ENCODE measurements at regions not wholly inside any gene's neighbourhood (a gene's known extent, or its start where the extent isn't known, plus 50 kb on each side); places are given as distances from the start of the nearest gene placed in this dataset.

GRCh38 chr2:215609089-215610032, 173.5 kb upstream of the FN1 start:
- Histone ChIP-seq H3K4me3 (ENCODE audit: low read depth, low read length) (no peak overlapping the region), H3K9me3 (ENCODE audit: control insufficient read depth, insufficient read depth, low read depth, low read length) (no peaks in the 10 kb centered on the region), H3K4me1 (ENCODE audit: control insufficient read depth, insufficient read depth, low read length) (peaks cover 22% of the 10 kb centered on the region), H3K9ac (ENCODE audit: low read length) (no peak overlapping the region), H3K36me3 (ENCODE audit: control insufficient read depth, insufficient read depth, low read length) (no peaks in the 10 kb centered on the region), H3K27ac (ENCODE audit: low read depth, low read length) (no peak overlapping the region), H3K27me3 (ENCODE audit: control insufficient read depth, insufficient read depth, low read length) (no peaks in the 10 kb centered on the region)

GRCh38 chr2:215607766-215608165, 171.9 kb upstream of the FN1 start:
- Histone ChIP-seq H3K9ac (ENCODE audit: low read length) (no peak overlapping the region), H3K27ac (ENCODE audit: low read depth, low read length) (no peak overlapping the region)

GRCh38 chr2:215606219-215606618, 170.4 kb upstream of the FN1 start:
- H3K36me3 ChIP-seq (ENCODE audit: control insufficient read depth, insufficient read depth, low read length), result no peaks in the 10 kb centered on the region
- H3K4me3 ChIP-seq (ENCODE audit: low read depth, low read length), result no peak overlapping the region
- no peaks in the 10 kb centered on the region for H3K9me3 ChIP-seq (ENCODE audit: control insufficient read depth, insufficient read depth, low read depth, low read length)
- H3K27ac ChIP-seq (ENCODE audit: low read depth, low read length), result no peak overlapping the region
- H3K9ac ChIP-seq (ENCODE audit: low read length), result no peak overlapping the region
- H3K4me1 ChIP-seq (ENCODE audit: control insufficient read depth, insufficient read depth, low read length), result 0 out of 2 replicates have a peak, but pooled peaks cover 1% of the 10 kb centered on the region
- H3K27me3 ChIP-seq (ENCODE audit: control insufficient read depth, insufficient read depth, low read length), result no peaks in the 10 kb centered on the region

More at GRCh38 chr2:215607766-215608165, 171.9 kb upstream of the FN1 start:
- no peaks in the 10 kb centered on the region for H3K9me3 ChIP-seq (ENCODE audit: control insufficient read depth, insufficient read depth, low read depth, low read length)
- H3K27me3 ChIP-seq (ENCODE audit: control insufficient read depth, insufficient read depth, low read length), result no peaks in the 10 kb centered on the region
- no peaks in the 10 kb centered on the region for H3K36me3 ChIP-seq (ENCODE audit: control insufficient read depth, insufficient read depth, low read length)
- H3K4me1 ChIP-seq (ENCODE audit: control insufficient read depth, insufficient read depth, low read length), result peaks cover 6% of the 10 kb centered on the region
- H3K4me3 ChIP-seq (ENCODE audit: low read depth, low read length), result no peak overlapping the region

DNA sequence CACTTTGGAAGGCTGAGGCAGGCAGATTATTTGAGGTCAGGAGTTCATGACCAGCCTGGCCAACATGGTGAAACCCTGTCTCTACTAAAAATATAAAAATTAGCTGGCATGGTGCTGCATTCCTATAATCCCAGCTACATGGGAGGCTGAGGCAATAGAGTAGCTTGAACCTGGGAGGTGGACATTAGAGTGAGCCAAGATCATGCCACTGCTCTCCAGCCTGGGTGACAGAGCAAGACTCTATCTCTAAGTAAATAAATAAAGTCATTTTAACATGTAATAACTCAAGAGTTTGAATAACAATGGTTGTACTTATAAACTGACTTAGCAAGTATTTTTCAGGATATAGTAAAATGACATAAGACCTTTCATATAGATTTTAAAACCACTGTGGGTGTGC, 169.3 kb upstream of the FN1 start:
- no peaks in the 10 kb centered on the region for H3K27me3 ChIP-seq (ENCODE audit: control insufficient read depth, insufficient read depth, low read length)
- H3K4me3 ChIP-seq (ENCODE audit: low read depth, low read length), result no peak overlapping the region
- no peaks in the 10 kb centered on the region for H3K9me3 ChIP-seq (ENCODE audit: control insufficient read depth, insufficient read depth, low read depth, low read length)
- H3K9ac ChIP-seq (ENCODE audit: low read length), result no peak overlapping the region
- H3K4me1 ChIP-seq (ENCODE audit: control insufficient read depth, insufficient read depth, low read length), result no peaks in the 10 kb centered on the region
- no peaks in the 10 kb centered on the region for H3K36me3 ChIP-seq (ENCODE audit: control insufficient read depth, insufficient read depth, low read length)
- H3K27ac ChIP-seq (ENCODE audit: low read depth, low read length), result no peak overlapping the region

- Histone ChIP-seq H3K9me3 (ENCODE audit: control insufficient read depth, insufficient read depth, low read depth, low read length) (no peaks in the 10 kb centered on the region), H3K36me3 (ENCODE audit: control insufficient read depth, insufficient read depth, low read length) (no peaks in the 10 kb centered on the region), H3K27me3 (ENCODE audit: control insufficient read depth, insufficient read depth, low read length) (no peaks in the 10 kb centered on the region), H3K4me1 (ENCODE audit: control insufficient read depth, insufficient read depth, low read length) (no peaks in the 10 kb centered on the region), H3K9ac (ENCODE audit: low read length) (no peak overlapping the region), H3K4me3 (ENCODE audit: low read depth, low read length) (no peak overlapping the region), H3K27ac (ENCODE audit: low read depth, low read length) (no peak overlapping the region)
Measured at GRCh38 chr2:215604606-215605005, 168.7 kb upstream of the FN1 start.

DNA sequence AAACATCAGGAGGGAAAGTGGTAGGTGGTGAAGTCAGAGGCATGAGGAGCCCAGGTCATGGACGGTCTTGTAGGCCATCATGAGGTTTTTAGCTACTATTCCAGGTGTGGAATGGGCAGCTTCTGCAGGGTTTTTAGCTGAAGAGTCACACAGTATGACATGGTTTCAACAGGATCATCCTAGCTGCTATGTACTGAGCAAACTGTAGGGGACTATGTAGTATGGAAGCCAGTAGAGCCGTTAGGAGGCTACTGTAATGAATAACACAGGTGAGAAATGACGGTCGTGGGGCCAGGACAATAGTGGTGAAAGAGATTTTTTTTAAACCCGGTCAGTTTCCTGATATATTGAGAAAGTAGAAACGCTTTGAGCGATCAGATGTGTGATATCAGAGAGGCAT, 167.6 kb upstream of the FN1 start:
- Histone ChIP-seq H3K9ac (ENCODE audit: low read length) (no peak overlapping the region), H3K27ac (ENCODE audit: low read depth, low read length) (no peak overlapping the region), H3K4me1 (ENCODE audit: control insufficient read depth, insufficient read depth, low read length) (no peaks in the 10 kb centered on the region), H3K9me3 (ENCODE audit: control insufficient read depth, insufficient read depth, low read depth, low read length) (no peaks in the 10 kb centered on the region), H3K4me3 (ENCODE audit: low read depth, low read length) (no peak overlapping the region), H3K36me3 (ENCODE audit: control insufficient read depth, insufficient read depth, low read length) (no peaks in the 10 kb centered on the region), H3K27me3 (ENCODE audit: control insufficient read depth, insufficient read depth, low read length) (no peaks in the 10 kb centered on the region)

DNA sequence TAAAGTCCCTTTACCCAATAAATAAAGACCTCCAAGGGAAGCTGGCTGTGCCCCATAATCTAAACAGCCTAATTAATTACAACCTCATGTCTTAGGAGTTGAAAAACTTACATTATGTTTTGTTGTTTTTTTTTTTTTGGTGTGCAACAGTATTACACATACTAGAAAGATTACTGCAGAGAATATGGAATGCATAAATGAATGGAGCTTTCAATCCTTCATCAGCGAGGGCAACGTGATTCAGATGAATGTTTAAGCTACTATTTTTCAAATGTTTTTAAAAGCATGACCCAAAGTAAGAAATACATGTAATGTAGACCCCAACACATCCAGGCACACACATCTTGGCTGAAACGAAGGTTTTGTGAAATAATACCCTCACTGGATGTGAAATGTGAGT, 167.1 kb upstream of the FN1 start:
- H3K36me3 ChIP-seq (ENCODE audit: control insufficient read depth, insufficient read depth, low read length), result no peaks in the 10 kb centered on the region
- H3K4me1 ChIP-seq (ENCODE audit: control insufficient read depth, insufficient read depth, low read length), result no peaks in the 10 kb centered on the region
- H3K9me3 ChIP-seq (ENCODE audit: control insufficient read depth, insufficient read depth, low read depth, low read length), result no peaks in the 10 kb centered on the region
- no peaks in the 10 kb centered on the region for H3K27me3 ChIP-seq (ENCODE audit: control insufficient read depth, insufficient read depth, low read length)
- H3K27ac ChIP-seq (ENCODE audit: low read depth, low read length), result no peak overlapping the region
- no peak overlapping the region for H3K4me3 ChIP-seq (ENCODE audit: low read depth, low read length)
- H3K9ac ChIP-seq (ENCODE audit: low read length), result no peak overlapping the region

- H3K36me3 ChIP-seq (ENCODE audit: control insufficient read depth, insufficient read depth, low read length), result no peaks in the 10 kb centered on the region
- H3K4me1 ChIP-seq (ENCODE audit: control insufficient read depth, insufficient read depth, low read length), result no peaks in the 10 kb centered on the region
- no peaks in the 10 kb centered on the region for H3K27me3 ChIP-seq (ENCODE audit: control insufficient read depth, insufficient read depth, low read length)
- no peaks in the 10 kb centered on the region for H3K9me3 ChIP-seq (ENCODE audit: control insufficient read depth, insufficient read depth, low read depth, low read length)
- no peak overlapping the region for H3K4me3 ChIP-seq (ENCODE audit: low read depth, low read length)
- H3K27ac ChIP-seq (ENCODE audit: low read depth, low read length), result no peak overlapping the region
- H3K9ac ChIP-seq (ENCODE audit: low read length), result no peak overlapping the region
Measured at GRCh38 chr2:215601990-215602721, 166.3 kb upstream of the FN1 start.

GRCh38 chr2:215601526-215601925, 165.7 kb upstream of the FN1 start:
- Histone ChIP-seq H3K27me3 (ENCODE audit: control insufficient read depth, insufficient read depth, low read length) (no peaks in the 10 kb centered on the region), H3K36me3 (ENCODE audit: control insufficient read depth, insufficient read depth, low read length) (no peaks in the 10 kb centered on the region), H3K4me1 (ENCODE audit: control insufficient read depth, insufficient read depth, low read length) (no peaks in the 10 kb centered on the region), H3K4me3 (ENCODE audit: low read depth, low read length) (no peak overlapping the region), H3K9ac (ENCODE audit: low read length) (no peak overlapping the region), H3K9me3 (ENCODE audit: control insufficient read depth, insufficient read depth, low read depth, low read length) (no peaks in the 10 kb centered on the region), H3K27ac (ENCODE audit: low read depth, low read length) (no peak overlapping the region)

DNA sequence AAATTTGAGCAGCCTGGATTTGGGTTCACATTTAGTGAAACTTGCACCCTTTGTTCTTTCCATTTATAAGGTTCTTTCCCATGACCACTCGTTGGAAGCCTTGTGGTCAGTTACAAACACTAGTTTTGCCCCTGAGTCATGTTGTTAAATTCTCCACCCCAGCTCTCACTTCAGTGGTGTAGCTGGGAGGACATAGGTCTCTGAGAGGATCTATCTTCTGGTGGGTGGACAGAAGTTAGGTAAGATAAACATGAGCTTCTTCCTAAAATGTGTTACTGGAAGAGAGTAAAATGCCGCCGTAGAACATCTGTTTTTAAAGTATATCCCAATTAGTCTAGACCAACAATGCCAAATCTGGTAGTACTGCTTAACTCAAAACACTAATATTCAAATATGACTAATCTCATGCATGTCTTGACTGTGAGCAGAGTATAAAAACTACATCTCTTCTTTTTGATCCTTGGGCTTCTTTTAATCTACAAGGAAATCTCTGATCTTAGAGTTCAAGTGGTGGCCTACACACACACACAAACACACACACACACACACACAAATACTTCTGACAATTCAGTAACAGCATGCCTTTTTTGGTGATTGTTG, 162.6 kb upstream of the FN1 start:
- Histone ChIP-seq H3K4me1 (ENCODE audit: control insufficient read depth, insufficient read depth, low read length) (no peaks in the 10 kb centered on the region), H3K4me3 (ENCODE audit: low read depth, low read length) (no peak overlapping the region), H3K27me3 (ENCODE audit: control insufficient read depth, insufficient read depth, low read length) (no peaks in the 10 kb centered on the region), H3K9ac (ENCODE audit: low read length) (no peak overlapping the region), H3K9me3 (ENCODE audit: control insufficient read depth, insufficient read depth, low read depth, low read length) (no peaks in the 10 kb centered on the region), H3K27ac (ENCODE audit: low read depth, low read length) (no peak overlapping the region), H3K36me3 (ENCODE audit: control insufficient read depth, insufficient read depth, low read length) (no peaks in the 10 kb centered on the region)

- no peaks in the 10 kb centered on the region for H3K36me3 ChIP-seq (ENCODE audit: control insufficient read depth, insufficient read depth, low read length)
- no peak overlapping the region for H3K27ac ChIP-seq (ENCODE audit: low read depth, low read length)
- H3K9ac ChIP-seq (ENCODE audit: low read length), result no peak overlapping the region
- H3K4me1 ChIP-seq (ENCODE audit: control insufficient read depth, insufficient read depth, low read length), result no peaks in the 10 kb centered on the region
- H3K4me3 ChIP-seq (ENCODE audit: low read depth, low read length), result no peak overlapping the region
- H3K27me3 ChIP-seq (ENCODE audit: control insufficient read depth, insufficient read depth, low read length), result no peaks in the 10 kb centered on the region
- H3K9me3 ChIP-seq (ENCODE audit: control insufficient read depth, insufficient read depth, low read depth, low read length), result no peaks in the 10 kb centered on the region
Measured at GRCh38 chr2:215597577-215597976, 161.7 kb upstream of the FN1 start.

Data from HUES6 (cell line).